ENCODE measurements at regions not wholly inside any gene's neighbourhood (a gene's known extent, or its start where the extent isn't known, plus 50 kb on each side); places are given as distances from the start of the nearest gene placed in this dataset.

DNA sequence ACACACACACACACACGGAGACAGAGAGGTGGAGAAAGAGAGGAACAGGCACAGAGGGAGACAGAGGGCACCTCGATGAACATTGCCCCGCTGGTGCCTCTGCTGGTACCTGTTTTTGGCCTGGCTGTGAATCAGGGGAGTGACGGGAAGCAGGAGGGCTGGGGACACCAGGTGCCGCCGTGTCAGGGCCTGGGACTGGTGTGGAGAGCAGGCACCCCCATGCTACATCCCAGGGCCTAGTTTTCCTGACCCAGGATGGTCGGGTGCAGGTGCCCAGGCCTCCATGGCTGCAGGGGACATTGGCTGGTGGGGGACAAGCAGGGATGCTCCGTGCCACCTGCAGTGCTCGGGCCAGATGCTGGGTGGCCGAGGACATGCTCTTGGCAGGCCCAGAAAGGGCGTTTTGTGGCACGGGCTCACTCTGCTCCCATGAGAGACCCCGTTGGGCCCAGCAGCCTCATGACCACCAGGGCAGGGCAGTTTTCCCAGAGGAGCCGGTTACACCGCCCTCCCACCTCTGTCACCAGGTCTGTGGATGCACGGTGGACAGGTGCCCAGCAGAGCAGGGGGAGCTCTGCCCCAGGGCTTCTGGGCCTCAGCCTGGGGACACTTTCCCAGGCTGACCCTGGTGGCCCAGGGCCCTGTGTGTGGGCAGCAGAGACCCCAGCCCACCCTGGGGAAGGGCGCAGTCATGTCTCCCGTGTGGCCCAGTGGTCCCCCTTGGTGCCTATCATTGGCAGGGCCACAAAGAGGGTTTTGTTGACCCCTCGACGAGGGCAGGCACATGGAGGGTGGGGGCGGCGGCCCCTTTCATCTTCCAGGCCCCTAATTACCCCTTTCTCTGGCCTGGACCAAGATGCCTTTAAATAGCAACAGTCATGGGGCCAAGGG is 207.5 kb upstream of the RTL1 start:
- DNase-seq, result no peak

DNA sequence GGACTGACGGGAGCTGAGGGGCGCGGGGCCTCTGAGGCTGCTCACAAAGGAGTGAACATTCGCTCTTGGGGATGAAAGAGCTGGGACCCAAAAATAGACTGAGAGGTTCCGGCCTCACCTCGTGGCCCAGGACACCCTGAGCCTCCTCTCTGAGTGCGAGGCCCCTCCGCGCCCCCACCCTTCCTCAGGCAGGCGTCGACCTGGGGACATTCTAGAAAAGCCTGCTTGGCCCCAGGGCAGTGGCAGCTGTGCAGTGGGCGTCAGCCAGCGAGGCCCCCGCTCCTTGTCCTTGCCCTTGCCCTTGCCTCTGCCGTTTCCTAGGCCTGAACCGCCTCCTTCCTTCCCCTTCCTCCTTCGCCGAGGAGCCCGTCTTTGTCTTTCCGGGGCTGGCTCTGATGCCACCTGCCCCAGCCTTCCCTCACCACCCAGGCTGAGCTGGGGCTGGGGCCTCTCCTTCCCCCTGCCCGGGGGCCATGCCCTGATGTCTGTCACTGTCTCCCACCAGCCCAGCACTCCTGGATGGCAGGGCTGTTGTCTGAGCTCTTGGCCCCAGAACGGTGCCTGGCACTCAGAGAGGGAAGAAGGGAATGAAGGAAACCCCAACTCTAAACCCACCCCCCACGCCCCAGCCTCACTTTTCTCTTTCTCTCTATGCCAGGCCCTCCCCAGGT is 208.2 kb upstream of the RTL1 start:
- DNase-seq, result no peak

DNA sequence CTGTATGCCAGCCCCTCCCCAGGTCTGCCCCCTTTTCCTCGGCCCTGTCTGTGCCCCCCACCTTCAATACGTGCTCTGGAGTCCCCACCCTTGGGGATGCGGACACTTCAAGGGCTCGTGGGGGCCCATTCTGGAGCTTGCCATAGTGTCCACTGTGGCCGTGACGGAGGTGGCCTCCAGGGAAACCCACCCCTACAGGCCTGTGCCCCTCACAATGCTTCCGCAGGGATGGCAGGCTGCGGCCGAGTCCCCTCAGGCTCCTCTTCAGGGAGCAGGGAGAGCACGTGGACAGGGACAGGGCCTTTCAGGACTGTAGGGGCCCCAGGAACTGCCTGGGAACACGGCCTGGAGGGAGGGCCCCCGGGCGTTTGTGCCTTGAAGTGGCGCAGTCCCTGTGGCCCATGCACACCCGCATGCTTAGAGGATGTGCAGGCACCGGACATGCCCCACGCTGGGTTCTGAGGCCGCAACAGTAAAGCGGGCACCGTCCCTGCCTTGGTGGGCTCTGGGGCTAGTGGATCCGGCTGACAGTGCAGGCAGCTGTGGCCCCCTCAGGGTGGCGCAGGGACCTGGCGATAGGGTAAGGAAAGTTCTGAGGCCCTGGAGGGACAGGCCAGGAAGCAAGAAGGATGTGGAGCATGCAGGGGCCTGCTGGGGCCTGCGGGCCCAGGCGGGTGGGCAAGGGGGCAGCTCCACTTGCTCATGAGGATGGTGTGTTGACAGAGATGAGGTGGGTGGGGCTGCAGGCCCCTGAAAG is 209.0 kb upstream of the RTL1 start:
- DNase-seq, result no peak

DNA sequence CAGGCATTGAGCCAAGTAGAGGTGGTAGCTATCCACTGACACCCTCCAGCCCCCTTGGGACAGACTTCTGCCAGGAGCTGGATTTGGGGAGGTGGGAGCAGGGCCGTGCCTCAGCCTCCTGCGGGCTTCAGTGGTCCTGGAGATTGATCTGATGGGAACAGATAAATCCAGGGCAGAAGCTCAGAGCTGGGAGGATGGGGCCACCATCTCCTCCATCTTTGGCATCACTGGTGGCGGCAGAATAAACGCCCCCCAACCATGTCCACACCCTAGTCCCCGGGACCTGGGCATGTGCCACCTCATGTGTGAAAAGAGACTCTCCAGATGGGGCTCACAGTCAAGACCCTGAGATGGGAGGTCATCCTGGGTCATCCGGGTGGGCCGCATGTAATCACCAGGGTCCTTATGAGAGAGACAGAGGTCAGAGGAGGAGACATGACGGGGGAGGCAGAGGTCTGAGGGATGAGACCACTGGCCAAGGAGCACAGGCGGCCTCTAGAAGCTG is 209.6 kb upstream of the RTL1 start:
- no peak for DNase-seq

DNA sequence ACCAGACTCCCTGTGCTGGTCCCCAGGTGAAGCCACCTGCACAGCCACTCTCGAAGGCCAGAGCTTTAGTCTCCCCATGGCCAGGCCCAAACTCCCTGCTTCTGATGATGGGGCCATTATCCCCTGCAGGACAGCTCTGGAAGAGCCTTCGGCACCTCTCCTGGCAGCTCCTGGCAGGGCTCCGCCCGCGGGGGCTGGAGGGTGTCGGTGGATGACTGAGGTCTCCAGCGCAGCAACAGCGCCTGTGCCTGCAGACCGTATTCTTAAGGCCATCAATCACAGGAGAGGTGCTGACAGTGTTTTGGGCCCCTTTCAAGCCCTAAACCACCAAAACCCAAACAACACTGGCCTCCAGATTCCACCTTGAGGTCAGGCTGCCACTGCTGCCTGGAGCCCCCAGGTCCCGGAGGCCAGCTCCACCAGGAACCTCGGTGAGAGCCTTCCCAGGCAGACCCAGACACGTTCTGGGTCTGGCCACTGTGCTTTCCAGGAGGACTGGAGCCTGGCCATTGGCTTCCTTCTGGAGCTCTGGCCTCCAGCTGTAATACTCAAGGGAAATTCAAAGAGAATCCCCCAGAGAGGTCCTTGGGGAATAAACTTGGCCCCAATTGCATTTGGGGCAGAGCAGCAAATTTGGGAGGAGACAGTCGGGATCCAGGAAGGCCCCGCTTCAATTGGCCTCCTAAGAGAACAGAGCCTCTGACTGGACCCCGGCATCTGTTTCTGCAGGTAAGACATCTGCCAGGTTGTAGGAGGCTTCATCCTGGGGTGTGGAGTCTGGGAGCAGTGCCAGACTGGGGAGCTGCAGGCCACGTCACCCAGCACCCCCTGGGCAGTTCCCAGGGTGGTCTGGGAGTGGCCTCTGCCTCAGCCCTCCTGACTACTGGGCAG is 210.6 kb upstream of the RTL1 start:
- DNase-seq, result no peak

DNA sequence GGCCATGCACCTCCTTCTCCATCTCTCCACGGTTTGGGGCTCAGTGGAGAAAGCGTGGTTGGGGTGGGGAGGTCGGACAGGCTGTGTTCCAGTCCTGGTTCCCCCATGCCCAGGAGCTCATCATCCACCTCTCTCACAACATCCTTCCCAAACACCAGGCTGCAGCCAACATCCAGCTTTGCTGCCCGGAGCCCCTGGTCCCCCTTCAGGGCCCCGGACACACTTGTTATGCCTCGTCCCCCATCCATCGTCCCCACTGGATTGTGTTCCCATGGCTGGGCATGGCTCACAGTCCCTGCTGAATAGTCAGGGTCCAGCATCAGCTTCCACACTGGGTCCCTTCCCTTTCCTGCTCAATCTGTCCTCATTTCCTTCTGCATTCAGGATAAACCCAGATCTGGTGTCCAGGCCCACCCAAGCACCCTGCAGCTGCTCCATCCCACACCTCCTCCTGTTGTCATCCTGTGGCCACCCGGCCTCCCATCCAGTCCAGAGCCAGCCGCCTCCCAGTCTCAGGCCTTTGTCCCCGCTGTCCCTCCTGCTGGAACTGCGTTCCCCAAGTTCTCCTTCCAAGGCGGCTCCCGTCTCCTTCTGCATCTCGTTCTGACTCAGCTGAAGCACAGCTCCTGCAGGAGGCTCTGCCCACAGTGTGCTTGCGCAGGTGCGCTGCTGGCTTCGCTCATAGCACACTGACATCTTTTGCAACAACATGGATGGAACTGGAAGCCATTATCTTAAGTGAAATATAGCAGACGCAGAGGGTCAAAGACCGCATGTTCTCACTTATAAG is 211.4 kb upstream of the RTL1 start:
- no peak for DNase-seq

DNA sequence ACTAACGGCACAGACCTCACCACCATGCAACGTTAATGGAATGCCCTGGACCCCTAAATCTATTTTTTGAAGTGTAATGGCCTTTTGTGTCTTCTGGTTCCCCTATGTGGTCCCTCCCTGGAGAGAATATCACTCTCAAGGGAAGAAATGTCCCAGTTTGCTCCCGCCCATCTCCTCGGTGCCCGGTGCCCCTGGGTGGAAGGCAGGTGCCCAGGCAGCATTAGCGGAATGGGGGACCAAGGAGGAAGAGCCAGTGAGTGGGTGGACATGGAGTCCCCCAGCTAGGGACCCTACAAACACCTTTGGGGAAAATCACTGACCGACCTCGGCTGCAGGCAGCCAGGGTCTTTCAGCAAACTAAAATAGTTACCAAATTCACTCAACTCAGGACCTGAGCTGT is 212.1 kb upstream of the RTL1 start:
- no peak for DNase-seq

DNA sequence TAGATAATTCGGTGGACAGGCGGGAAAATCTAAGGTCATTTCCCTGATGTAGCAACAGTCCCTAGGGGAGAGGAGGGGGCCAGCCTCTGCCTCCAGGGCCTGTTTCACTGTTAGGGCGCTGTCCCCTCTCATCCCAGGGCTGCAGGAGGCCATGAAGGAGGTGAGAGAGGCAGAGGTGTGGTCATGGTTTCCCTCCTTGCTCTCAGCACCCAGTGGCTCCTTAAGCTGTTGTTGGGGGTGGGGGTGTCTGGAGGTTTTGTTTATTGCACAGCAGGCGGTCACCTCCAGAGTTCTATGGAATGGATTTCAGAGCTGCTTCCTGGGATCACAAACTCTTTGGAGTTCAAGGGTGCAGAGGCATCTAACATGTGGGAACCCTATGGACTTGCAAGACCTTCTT is 212.5 kb upstream of the RTL1 start:
- no peak for DNase-seq

DNA sequence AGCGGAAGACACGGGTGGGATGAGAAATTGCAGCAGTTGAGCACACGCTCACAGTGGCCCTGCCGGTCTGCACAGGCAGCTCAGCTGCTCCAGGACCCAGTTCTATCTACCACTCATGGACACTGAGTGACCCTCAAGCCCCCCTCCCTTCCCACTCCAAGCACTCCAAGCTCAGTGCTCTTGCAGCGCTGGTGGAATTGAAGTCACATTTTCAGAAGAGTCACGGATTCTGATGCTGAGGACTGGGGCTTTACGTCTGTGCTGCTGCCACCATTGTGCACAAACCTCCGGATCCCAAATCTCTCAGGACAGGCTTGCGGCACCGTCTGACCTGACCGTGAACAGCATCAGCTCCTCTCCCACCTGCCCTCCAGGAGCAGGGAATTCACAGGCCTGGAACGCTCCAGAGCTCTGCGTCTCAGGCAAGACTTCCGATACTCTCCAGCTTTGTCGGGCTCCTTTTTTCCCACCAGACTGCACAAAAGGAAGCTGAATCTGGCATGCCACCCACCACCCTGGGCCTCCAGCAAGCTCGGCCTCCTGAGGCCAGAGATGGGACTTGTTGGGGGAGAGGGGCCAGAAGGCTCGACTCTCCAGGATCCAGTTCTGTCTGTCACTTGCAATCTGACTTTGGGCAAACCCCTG is 213.1 kb upstream of the RTL1 start:
- DNase-seq, result no peak

DNA sequence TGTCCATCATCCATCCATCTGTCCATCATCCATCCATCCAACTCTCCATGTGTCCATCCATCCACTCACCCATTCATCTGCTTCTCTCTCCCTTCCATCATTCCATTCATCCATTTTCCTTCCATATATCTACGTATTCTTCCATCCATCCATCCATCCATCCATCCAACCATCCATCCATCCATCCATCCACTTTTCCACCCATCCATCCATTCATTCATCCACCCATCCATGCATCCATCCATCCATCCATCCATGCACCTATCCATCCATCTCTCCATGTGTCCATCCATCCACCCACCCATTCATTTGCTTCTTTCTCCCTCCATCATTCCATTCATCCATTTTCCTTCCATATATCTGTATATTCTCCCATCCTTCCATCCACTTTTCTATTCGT is 214.0 kb upstream of the RTL1 start:
- no peak for DNase-seq

DNA sequence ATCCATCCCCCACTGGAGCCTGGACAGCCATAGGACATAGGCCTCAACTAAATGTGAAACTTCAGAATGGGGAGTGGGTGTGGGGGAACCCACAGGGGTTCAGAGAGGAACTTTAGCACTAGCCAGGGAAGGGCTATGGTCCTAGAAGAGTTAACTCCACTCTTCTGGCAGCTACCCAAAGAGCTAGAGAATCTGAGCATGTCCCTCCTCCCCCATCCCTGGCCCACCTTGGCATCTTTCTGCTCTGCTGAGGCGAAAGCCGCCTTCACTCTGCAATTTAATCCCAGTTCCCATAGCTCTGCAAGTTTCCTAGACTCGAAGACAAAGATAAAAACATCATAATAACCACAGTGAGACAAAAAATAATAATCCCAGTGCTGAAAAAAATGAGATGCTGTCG is 214.7 kb upstream of the RTL1 start:
- no peak for DNase-seq

DNA sequence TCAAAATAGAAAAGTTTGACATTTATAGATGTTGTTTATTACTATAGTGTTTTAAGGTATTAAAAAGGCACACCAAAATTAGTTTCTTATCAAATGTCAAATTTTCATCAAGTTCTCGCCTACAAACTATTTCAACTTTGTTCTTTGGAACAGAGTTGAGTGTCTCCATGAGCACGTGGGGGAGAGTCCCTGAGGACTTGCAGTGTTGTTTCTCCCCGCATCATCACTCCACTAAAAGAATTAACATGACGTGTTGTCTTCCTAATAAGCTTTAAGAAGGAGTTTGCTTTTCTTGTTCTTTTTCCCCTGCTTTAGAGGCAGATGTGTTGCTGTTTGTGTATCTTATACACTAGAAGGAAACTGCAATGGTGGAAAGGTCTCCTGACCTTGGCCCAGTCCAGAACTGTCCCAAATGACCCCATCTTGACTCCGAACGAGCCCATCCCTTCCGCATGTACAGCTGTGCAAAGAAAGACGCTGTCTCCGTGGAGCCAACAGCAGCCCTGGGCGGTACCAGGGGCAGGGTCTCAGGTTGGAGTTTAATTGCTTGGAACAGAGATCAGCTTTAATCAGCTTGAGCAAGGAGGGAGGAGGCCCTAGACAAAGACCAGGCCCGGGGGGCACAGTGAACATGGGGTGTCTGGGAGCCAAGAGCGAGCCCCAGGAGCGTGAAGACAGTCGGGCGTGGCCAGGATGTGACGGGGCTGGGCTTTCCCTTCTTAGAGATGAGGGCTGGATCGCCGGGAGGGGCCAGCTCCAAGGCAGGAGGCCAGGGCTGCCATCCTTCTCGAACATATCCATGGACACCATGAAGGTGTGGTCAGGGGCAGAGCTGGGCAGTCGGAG is 215.4 kb upstream of the RTL1 start:
- DNase-seq, result no peak

DNA sequence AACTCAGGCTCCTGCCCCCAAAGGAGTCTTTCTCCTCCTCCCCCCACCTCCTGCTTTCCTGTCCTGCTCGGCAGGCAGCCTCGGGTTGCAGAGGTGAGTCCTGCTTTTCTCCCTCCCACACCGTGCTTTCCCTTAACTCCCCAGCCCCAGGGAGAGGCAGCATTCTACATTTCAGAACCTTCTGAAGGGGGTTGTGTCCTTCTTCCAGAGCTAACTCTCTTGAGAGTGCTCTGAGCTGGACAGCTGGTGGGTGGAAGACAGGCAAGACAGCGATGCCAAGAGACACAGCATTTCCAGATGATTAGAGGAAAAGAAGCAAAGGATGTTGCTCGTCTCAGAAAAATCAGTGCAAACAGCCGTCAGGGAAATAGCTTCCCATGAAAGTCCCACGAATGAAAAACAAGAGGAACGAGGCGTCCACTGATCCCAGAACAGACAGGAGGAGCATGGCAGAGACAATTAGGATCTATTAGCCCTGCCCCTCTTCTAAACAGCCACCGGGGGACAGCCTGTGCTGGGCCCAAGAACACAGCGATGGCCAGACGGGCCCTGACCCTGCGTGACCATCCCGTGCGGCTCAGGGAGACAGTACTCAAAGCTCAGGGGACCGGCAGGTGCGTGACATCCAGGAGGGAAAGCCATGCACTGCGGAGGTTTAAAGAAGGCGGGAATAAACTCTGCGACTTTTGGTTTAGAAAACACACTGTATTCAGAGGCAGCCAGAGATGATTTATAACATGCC is 216.5 kb upstream of the RTL1 start:
- no peak for DNase-seq

DNA sequence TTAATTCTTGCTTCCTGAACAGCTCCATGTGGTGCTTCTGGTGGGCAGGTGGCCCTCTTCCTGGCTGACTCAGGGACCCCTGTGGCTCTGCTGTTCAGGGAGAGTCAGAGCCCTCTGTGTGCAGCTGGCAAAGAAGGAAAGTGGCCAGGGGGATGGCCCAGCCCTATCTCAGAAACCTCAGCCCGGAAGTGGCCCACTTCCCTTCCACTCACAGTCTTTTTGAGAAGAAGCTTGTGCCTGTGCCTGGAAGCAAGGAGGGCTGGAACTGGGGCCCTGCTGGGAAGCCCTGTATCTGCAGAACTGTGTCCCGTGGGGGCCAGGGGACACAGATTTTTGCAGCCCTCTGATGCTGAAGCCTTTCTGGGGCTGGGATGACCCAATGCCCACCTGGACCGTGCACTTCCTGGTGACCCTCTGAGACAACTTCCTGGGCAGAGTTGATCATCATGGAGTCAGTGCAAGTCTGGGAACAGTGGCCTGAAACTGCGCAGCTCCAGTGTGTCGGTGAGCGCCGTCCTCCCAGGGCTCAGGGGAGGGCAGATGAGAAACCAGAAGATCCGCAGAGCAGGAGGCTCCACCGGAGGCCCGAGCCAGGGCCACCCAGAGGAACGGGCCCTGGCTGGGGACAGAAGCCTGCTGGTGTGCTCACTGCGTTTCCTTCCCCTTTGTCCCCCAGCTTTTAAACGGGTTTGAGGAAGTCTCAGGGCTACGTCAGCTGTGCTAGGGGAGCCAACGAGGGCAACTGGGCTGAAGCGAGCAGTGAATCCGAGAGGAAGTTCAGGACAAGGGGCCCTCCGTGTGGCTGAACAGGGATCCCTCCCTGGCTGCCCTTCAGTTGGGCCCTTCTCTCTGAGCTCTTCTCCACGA is 217.4 kb upstream of the RTL1 start:
- DNase-seq, result no peak

DNA sequence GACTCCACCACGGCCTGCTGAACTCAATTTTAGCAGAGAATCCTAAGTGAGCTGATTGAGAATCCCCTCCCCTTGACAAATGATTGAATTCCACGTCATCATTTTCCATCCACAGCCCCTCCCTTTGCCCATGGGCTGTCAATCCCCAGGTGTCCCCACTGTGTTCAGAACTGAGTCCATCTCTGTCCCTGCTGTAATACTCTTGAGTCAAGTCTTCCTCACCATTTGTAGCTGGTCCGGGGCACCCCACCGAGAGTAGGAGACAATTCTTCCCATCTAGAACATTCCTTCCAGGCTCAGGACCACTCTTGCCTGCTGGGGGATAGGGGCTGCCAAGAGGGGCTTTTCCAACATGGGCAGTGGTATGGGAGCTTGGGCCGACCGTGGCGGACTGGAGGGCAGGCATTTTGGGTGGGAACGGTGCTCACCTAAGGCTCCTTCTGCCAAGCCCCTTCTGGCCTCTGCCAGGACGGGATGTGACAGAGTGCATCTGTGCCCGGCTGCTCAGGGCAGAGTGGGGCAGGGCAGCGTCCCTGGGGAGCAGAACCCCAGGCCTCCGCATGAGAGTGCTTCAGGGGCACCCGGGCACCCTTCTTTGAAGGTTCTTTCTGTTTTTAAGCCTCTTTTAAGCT is 218.1 kb upstream of the RTL1 start:
- no peak for DNase-seq

DNA sequence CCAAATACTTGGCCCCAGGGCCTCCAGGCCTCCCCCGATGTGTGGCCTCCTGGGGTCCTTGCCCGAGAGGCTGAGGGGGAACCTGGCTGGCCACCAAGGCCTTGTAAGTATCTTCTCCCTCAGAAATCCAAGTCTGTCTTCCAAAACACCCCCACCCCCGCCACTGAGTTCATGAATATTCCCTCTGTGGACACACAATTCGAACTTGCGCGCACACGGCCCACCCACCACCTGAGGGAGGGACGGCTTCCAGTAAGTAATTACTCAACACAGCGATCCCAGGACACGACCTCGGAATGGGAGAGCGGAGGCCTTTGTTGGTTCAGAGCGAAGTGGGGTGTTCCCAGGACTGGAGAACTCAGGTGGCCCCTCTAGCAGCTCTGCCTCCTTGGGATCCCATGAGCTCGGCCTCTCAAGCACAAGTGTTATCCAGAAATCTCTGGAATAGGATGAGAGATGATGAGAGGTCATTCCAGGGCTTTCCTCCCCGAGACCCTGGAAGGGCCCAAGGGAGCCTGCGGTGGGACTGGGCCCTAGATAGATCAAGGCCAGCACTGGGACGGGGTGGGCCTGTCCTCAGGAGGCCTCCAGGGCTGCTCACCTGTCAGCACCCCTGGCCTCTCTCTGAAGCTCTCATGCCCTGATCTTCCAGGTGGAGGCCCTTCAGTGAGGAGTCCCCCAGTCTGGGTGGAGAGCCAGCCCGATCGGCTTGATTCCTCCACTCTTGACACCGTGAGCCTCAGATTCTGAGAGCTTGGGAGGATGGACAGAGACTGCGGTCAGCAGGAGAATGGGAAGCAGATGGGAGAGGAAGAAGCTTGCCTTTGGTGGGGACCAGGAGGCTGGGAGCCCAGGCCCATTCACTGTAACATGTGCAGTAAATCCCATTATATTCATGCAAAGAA is 219.0 kb upstream of the RTL1 start:
- DNase-seq, result no peak
